Endothelial cell (in vitro differentiated cells): ENCODE measurements at regions not wholly inside any gene's neighbourhood (a gene's known extent, or its start where the extent isn't known, plus 50 kb on each side); places are given as distances from the start of the nearest gene placed in this dataset.

Experiments
- DNase-seq: peaks from one replicate; pipeline ENCODE4 v3.0.0; 2021; ENCODE audit warnings: low spot score
- H3K27ac Mint-ChIP-seq: one replicate; pipeline ENCODE4 v1.8.0; 2021; ENCODE audit warnings: mixed read lengths, inconsistent platforms; ENCODE audit not compliant: unreplicated experiment
- H3K27me3 Mint-ChIP-seq: one replicate; pipeline ENCODE4 v1.8.0; 2021; ENCODE audit warnings: mild to moderate bottlenecking, moderate library complexity, mixed read lengths, inconsistent platforms; ENCODE audit not compliant: unreplicated experiment
- H3K36me3 Mint-ChIP-seq: one replicate; pipeline ENCODE4 v1.8.0; 2021; ENCODE audit warnings: mild to moderate bottlenecking, low read depth, mixed read lengths, inconsistent platforms; ENCODE audit not compliant: unreplicated experiment
- H3K4me1 Mint-ChIP-seq: one replicate; pipeline ENCODE4 v1.8.0; 2021; ENCODE audit warnings: mild to moderate bottlenecking, mixed read lengths, inconsistent platforms; ENCODE audit not compliant: unreplicated experiment
- H3K4me3 Mint-ChIP-seq: one replicate; pipeline ENCODE4 v1.8.0; 2021; ENCODE audit warnings: mild to moderate bottlenecking, mixed read lengths, inconsistent platforms; ENCODE audit not compliant: unreplicated experiment
- H3K9me3 Mint-ChIP-seq: one replicate; pipeline ENCODE4 v1.8.0; 2021; ENCODE audit warnings: mixed read lengths, inconsistent platforms; ENCODE audit not compliant: unreplicated experiment
- CTCF ChIP-seq: fragments of 200-600 bp; sonication (generic); IDR thresholded peaks from one replicate; pipeline ENCODE4 v1.5.0; 2021; ENCODE audit warnings: antibody characterized with exemption; ENCODE audit not compliant: unreplicated experiment

- no peak for DNase-seq
- no peaks in the 10 kb centered on the region for H3K36me3 Mint-ChIP-seq
- no peak overlapping the region for H3K27ac Mint-ChIP-seq
- no peaks in the 10 kb centered on the region for H3K9me3 Mint-ChIP-seq
- peaks cover 2% of the 10 kb centered on the region for H3K27me3 Mint-ChIP-seq
- no peaks in the 10 kb centered on the region for H3K4me1 Mint-ChIP-seq
- no peak overlapping the region for H3K4me3 Mint-ChIP-seq
- no peak for TF ChIP-seq CTCF
Observed at GRCh38 chr13:44180876-44181536, 192.6 kb upstream of the SERP2 start.

- TF ChIP-seq CTCF: no peak
- Mint-ChIP-seq H3K36me3 (no peaks in the 10 kb centered on the region), H3K4me3 (no peak overlapping the region), H3K4me1 (no peaks in the 10 kb centered on the region), H3K27ac (no peak overlapping the region), H3K27me3 (peaks cover 2% of the 10 kb centered on the region), H3K9me3 (no peaks in the 10 kb centered on the region)
- DNase-seq: no peak
Observed at GRCh38 chr13:44181931-44182330, 191.7 kb upstream of the SERP2 start.

GRCh38 chr13:44184740-44185139 is 188.9 kb upstream of the SERP2 start:
- Mint-ChIP-seq H3K4me3 (no peak overlapping the region), H3K36me3 (no peaks in the 10 kb centered on the region), H3K27me3 (no peaks in the 10 kb centered on the region), H3K9me3 (no peaks in the 10 kb centered on the region), H3K4me1 (no peaks in the 10 kb centered on the region), H3K27ac (no peak overlapping the region)
- DNase-seq: no peak
- no peak for TF ChIP-seq CTCF

GRCh38 chr13:44188257-44188656 is 185.4 kb upstream of the SERP2 start:
- no peak for TF ChIP-seq CTCF
- Mint-ChIP-seq H3K36me3 (no peaks in the 10 kb centered on the region), H3K27ac (no peak overlapping the region), H3K4me1 (no peaks in the 10 kb centered on the region), H3K27me3 (no peaks in the 10 kb centered on the region), H3K9me3 (no peaks in the 10 kb centered on the region), H3K4me3 (no peak overlapping the region)
- DNase-seq: no peak

GRCh38 chr13:44189085-44189484 is 184.5 kb upstream of the SERP2 start:
- Mint-ChIP-seq H3K27me3 (no peaks in the 10 kb centered on the region), H3K4me3 (no peak overlapping the region), H3K4me1 (no peaks in the 10 kb centered on the region), H3K9me3 (no peaks in the 10 kb centered on the region), H3K27ac (no peak overlapping the region), H3K36me3 (no peaks in the 10 kb centered on the region)
- no peak for DNase-seq
- no peak for TF ChIP-seq CTCF
